HG03045 (cell line): ENCODE measurements at regions not wholly inside any gene's neighbourhood (a gene's known extent, or its start where the extent isn't known, plus 50 kb on each side); places are given as distances from the start of the nearest gene placed in this dataset.

Experiments
- ATAC-seq: cut with Tn5 transposase; IDR thresholded peaks from one replicate; pipeline ENCODE4 v1.9.1; 2021; ENCODE audit warnings: mild to moderate bottlenecking, moderate library complexity; ENCODE audit not compliant: unreplicated experiment

DNA sequence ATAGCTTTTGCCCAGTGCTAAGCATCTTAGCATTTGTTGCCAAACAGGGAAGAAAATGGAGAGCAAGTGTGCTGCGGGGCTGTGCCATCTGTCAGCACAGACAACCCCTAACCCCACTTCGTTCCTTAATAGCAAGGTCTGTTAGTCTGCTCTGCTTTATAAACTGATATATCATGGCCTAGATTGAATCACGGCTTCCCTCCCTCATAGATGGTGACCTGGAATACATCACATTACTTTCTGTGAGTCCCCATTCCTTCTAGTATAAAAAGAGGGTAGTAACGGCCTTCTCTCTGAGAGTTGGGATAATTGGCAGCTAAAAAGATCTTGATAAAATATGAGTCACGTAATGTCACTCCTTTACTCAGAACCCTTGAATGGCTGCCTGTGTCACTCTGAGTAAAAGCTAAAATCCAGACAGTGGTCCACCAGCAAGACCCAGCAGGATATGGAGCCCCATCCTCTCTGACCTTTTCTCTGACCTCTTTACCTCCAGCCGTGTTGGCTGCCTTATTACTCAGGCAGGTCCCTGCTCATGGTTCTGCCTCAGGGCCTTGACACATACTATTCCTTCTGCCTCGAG, 151.7 kb downstream of the DLEU7 start:
- no peak for ATAC-seq

- no peak for ATAC-seq
Measured at GRCh38 chr13:50692396-50692915, 151.0 kb downstream of the DLEU7 start.

DNA sequence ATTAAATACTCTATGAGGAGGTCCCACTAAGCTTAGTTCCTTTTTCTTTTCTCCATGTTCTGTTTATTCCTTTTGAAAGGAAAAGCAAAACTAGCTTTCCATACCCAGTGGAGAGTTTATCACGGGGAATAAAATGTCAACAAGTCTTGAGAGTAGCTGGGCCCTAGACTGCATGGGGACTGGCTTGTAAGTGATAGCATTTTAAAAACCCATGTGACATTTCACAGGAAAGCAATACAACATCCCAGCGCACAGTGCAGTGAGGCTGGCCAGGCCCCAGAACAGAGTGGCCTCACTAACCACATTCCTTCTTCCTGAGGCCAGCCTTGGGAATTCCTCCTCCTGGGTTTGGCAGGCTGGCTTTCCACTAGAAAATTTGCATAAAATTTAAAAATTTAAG, 149.8 kb downstream of the DLEU7 start:
- ATAC-seq, result no peak

GRCh38 chr13:50697746-50698539, 145.5 kb downstream of the DLEU7 start:
- no peak for ATAC-seq

GRCh38 chr13:50699874-50700663, 143.4 kb downstream of the DLEU7 start:
- no peak for ATAC-seq

- no peak for ATAC-seq
Measured at GRCh38 chr13:50700664-50701305, 142.7 kb downstream of the DLEU7 start.

DNA sequence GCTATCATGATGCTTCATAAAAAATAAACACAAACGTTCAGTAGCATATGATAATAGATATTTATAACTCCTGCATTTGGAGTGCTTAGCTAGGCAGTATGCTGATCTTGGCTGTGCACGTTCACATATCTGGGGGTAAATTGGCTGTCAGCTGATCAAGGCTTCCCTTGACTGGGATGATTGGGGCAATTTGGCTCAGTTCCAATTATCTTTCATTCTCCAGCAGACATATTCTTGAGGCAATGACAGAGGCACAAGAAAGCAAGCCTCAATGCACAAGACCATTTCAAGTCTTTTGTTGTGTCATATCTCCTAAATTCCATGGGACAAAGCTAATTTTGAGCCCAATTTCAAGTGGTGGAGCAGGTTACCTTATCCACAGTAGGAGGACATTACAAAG, 142.0 kb downstream of the DLEU7 start:
- ATAC-seq, result no peak

- no peak for ATAC-seq
Measured at GRCh38 chr13:50706505-50706904, 137.0 kb downstream of the DLEU7 start.

DNA sequence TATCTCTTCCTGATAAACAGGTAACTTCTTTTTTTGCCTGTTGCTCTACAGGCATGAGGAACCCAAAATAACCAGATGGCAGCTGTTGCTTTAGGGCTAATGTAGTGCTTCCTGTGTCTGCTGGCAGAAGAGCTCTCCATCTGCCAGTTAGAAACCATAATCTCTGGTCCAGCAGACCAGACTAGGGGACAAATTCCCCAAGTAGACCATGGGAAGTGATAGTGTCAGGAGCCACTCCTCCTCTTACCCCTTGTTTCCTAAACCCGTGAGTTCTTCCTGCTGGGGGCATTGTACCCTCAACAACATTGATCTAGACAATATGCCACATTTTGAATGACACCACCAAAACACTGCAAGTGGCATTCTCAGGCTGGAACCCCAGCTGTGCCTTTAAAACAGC, 135.9 kb downstream of the DLEU7 start:
- ATAC-seq, result no peak

GRCh38 chr13:50708461-50708860, 135.0 kb downstream of the DLEU7 start:
- no peak for ATAC-seq

DNA sequence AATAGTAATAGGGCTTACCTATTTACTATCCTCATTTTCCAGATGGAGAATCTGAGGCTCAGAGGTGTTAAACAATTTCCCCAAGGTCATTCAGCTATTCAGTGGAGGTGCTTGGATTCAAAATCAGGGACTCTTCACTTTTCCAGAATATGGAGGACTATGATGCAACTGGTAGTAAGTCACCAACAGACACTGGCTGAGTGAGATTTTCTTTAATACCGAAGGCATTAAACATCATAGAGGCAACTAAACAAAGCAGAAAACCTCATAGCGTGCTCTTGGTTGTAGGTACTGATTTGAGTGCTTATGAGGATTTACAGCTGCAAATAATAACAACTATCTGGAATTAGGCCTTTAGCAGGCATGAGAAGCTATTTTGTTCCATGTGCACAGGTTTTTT, 134.4 kb downstream of the DLEU7 start:
- no peak for ATAC-seq

DNA sequence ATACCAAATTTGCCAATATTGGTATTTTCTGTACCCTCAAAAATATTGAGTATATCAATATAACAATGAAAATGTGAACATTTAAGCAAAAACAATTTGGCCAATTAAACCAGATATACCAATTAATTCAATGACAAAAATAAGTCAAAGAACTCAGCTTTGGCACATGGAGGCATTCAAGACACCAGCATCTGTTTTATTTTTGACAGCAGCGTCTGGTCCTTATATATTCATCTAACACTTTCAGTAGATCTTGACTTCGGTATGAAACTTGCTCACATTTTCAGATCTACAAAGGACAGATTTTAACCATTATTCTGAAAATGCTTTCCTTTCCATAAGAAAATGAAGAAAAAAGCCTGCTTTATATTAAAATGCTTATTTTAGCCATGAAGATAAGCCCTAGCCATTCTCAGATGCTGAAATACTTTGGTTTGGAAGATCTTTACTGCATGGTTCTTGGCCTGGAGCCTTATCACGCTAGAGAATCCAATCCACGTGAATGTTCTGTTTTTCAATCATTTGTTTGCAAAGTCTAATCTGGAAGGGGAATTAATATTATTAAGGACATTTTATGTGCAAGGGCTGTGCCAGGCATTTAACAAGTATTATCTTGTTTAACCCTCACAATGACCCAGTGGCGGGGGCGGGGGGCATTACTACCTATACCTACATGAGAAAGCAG, 132.2 kb downstream of the DLEU7 start:
- ATAC-seq, result no peak

DNA sequence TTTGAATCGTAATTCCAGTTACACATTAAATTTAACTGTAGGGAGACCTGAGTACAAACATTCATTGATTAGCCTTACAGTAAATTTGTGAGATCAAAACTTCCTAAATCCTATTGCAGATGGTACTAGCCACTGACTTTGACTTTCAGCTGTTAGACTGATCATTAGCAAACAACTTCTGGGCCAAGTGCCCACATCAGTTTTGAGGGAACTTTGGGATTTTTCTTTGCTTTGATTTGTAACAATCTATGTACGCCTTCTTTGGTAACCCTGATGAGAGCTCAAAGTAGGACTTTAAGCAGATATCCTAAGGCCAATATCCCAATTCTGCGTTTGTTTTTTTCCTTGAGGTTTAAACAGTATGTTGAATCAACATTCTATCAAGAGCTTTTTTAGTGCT, 131.5 kb downstream of the DLEU7 start:
- ATAC-seq, result no peak

- ATAC-seq, result no peak
Measured at GRCh38 chr13:50712456-50712855, 131.0 kb downstream of the DLEU7 start.

DNA sequence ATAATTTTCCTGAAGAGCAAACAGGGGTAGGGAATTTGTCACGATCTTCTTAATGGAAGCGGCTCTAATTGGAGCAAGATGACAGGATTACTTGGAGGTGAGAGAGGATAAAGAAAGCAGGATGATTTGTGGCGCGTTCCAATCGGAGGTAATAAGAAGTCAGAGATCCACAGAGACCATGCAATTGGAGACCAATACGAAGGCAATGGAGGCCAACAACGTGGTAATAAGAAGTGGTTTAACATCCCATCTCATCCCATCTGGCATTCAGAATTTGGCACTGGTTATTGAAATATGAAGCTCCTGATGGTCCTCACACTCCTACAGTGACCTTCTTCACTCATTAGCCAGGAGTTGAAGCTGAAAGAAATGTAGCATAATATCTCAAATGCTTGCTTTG, 130.6 kb downstream of the DLEU7 start:
- no peak for ATAC-seq

DNA sequence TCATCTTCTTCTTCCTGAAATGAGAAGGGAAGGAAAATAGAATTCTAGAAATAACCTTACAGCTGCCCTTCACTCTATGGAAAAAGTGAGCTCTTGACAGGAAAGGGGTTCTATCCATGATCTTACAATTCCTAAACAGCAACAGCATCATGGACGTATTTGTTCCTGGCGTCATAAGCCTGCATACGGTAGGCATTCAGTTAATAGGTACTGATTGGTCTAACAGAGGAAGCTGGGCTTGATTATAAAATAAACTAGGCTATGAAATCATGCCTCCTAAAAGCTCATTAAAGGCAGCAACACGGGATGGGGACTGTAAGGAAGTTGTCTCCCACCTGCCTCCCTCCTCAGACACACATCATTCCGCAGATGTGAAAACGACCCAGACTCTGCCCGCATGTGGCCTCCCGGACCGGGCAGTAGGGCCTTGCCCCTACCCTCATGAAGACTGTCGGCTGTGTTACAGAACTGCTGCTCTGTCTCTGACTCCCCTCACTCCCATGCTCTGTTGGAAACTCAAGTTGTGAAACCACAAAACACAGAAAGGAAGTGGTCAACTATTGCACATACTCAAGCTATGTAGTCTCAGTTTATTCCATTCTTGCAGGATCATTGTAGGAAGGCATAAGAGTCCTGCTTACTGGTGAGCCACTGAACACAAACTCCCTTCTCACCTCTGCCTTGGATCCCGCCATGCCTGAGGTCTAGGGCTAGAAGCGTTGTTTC, 129.8 kb downstream of the DLEU7 start:
- ATAC-seq, result no peak

GRCh38 chr13:50714891-50715290, 128.6 kb downstream of the DLEU7 start:
- ATAC-seq, result no peak

GRCh38 chr13:50715402-50716146, 127.9 kb downstream of the DLEU7 start:
- no peak for ATAC-seq
